PC-9 (cell line): ENCODE measurements at regions not wholly inside any gene's neighbourhood (a gene's known extent, or its start where the extent isn't known, plus 50 kb on each side); places are given as distances from the start of the nearest gene placed in this dataset.

Experiments
- BruUV-seq: library from RNA; stranded (reverse); fragments of 400-500 nt; replicated peaks from 2 replicates; lab custom pipeline; 2021; lab: Mats Ljungman, UMichigan
- CTCF ChIA-PET: fragments of 300-600 bp; sonication (Branson Sonifier 250); formaldehyde crosslinking; loops from one replicate; lab custom pipeline; 2022; ENCODE audit warnings: antibody characterized with exemption; lab: Charles Lee
- POLR2A ChIA-PET: fragments of 300-600 bp; sonication (Branson Sonifier 250); formaldehyde crosslinking; loops from one replicate; lab custom pipeline; 2022; ENCODE audit warnings: antibody characterized with exemption; ENCODE audit not compliant: unreplicated experiment; lab: Charles Lee
- DNase-seq, 2 experiments: peaks; one replicate each; pipeline versions ENCODE4 v3.0.0 to v3.0.0-alpha.2; 2015 to 2022; ENCODE audit warnings: mixed read lengths in 1 of 2
- H2AFZ ChIP-seq: fragments of 200-600 bp; sonication (generic); 2 replicates; pipeline ENCODE4 v1.8.1; 2017; ENCODE audit warnings: antibody characterized with exemption
- H3F3A ChIP-seq: fragments of 200-600 bp; sonication (generic); 2 replicates; pipeline ENCODE4 v1.8.1; 2017; ENCODE audit warnings: antibody characterized with exemption, mild to moderate bottlenecking, low read depth; ENCODE audit not compliant: insufficient read depth
- H3K27ac ChIP-seq: fragments of 200-600 bp; sonication (generic); 2 replicates; pipeline ENCODE4 v1.6.1; 2016; ENCODE audit warnings: mixed run types
- H3K27me3 ChIP-seq: fragments of 200-600 bp; sonication (generic); 2 replicates; pipeline ENCODE4 v1.6.1; 2016; ENCODE audit warnings: low read depth, mixed run types; ENCODE audit not compliant: insufficient read depth
- H3K36me3 ChIP-seq: fragments of 200-600 bp; sonication (generic); 2 replicates; pipeline ENCODE4 v1.6.1; 2016; ENCODE audit warnings: low read depth, mixed run types
- H3K4me1 ChIP-seq: fragments of 200-600 bp; sonication (generic); replicated peaks from 2 replicates; pipeline ENCODE4 v1.6.1; 2016; ENCODE audit warnings: mixed run types; ENCODE audit not compliant: insufficient read depth
- H3K4me2 ChIP-seq: fragments of 200-600 bp; sonication (generic); 2 replicates; pipeline ENCODE4 v1.6.1; 2017; ENCODE audit warnings: mixed run types
- H3K4me3 ChIP-seq: fragments of 200-600 bp; sonication (generic); 2 replicates; pipeline ENCODE4 v1.6.1; 2016; ENCODE audit warnings: mixed run types
- H3K79me2 ChIP-seq: fragments of 200-600 bp; sonication (generic); 2 replicates; pipeline ENCODE4 v1.6.1; 2017; ENCODE audit warnings: low read depth, mixed run types
- H3K9me2 ChIP-seq: fragments of 200-600 bp; sonication (generic); 2 replicates; pipeline ENCODE4 v1.8.1; 2017; ENCODE audit warnings: mild to moderate bottlenecking; ENCODE audit not compliant: insufficient read depth
- H3K9me3 ChIP-seq: fragments of 200-600 bp; sonication (generic); 2 replicates; pipeline ENCODE4 v1.8.1; 2016; ENCODE audit warnings: low read depth; ENCODE audit not compliant: insufficient read depth
- H4K20me1 ChIP-seq: fragments of 200-600 bp; sonication (generic); 2 replicates; pipeline ENCODE4 v1.8.1; 2017; ENCODE audit not compliant: insufficient read depth
- EZH2 ChIP-seq: fragments of 200-600 bp; sonication (generic); IDR thresholded peaks from 2 replicates; pipeline ENCODE4 v1.8.0; 2017; ENCODE audit warnings: antibody characterized with exemption, low read depth
- intact Hi-C: fragments of 100-400 bp; cut with micrococcal nuclease; formaldehyde crosslinking; loops from one replicate; pipeline ENCODE4 v1.10.0; 2022; ENCODE audit not compliant: unreplicated experiment
- TF ChIP-seq, protein P1 (sequence below): fragments of 200-600 bp; sonication (generic); conservative IDR thresholded peaks from 2 replicates; pipeline ENCODE4 v1.6.1; 2017; ENCODE audit warnings: mixed run types, antibody characterized with exemption, mild to moderate bottlenecking, moderate library complexity

GRCh38 chrX:42606591-42606990, 171.4 kb downstream of the PPP1R2C start:
- CTCF ChIA-PET: no interaction called here
- no peaks in the 10 kb centered on the region for H3K9me2 ChIP-seq
- DNase-seq: no peak
- TF ChIP-seq, protein P1, sequence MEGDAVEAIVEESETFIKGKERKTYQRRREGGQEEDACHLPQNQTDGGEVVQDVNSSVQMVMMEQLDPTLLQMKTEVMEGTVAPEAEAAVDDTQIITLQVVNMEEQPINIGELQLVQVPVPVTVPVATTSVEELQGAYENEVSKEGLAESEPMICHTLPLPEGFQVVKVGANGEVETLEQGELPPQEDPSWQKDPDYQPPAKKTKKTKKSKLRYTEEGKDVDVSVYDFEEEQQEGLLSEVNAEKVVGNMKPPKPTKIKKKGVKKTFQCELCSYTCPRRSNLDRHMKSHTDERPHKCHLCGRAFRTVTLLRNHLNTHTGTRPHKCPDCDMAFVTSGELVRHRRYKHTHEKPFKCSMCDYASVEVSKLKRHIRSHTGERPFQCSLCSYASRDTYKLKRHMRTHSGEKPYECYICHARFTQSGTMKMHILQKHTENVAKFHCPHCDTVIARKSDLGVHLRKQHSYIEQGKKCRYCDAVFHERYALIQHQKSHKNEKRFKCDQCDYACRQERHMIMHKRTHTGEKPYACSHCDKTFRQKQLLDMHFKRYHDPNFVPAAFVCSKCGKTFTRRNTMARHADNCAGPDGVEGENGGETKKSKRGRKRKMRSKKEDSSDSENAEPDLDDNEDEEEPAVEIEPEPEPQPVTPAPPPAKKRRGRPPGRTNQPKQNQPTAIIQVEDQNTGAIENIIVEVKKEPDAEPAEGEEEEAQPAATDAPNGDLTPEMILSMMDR: no peak
- TF ChIP-seq EZH2: no peak
- H3K27ac ChIP-seq: no peak overlapping the region
- H3K4me3 ChIP-seq: no peak overlapping the region
- no peaks in the 10 kb centered on the region for H3K79me2 ChIP-seq
- no peak overlapping the region for H3K4me2 ChIP-seq
- intact Hi-C loops: no loop called here
- no peaks in the 10 kb centered on the region for H4K20me1 ChIP-seq
- H3F3A ChIP-seq: no peaks in the 10 kb centered on the region
- H3K36me3 ChIP-seq: no peaks in the 10 kb centered on the region
- no TSS peak for BruUV-seq
- H3K9me3 ChIP-seq: no peaks in the 10 kb centered on the region
- H3K27me3 ChIP-seq: no peaks in the 10 kb centered on the region
- no peaks in the 10 kb centered on the region for H3K4me1 ChIP-seq
- no peak overlapping the region for H2AFZ ChIP-seq
- POLR2A ChIA-PET: no interaction called here

DNA sequence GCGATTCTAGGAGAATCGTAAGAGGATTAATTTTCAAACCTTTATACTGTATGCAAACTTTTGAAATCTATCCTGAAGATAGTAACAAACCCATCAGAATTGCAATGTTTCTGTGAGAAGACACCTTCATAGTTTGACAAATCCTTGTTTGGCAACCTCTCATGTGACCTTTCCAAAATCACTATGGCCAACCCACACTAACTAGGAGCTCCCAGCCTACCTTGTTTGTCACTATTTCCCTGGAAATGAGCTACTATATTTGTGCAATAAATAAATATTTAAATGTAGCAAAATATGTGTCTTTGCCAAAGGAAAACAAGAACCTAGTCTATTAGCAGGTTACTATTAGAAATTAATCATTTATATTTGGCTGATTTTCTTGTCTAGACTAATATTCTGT, 173.7 kb downstream of the PPP1R2C start:
- no peaks in the 10 kb centered on the region for H3K4me1 ChIP-seq
- H3F3A ChIP-seq: no peaks in the 10 kb centered on the region
- H3K27ac ChIP-seq: no peak overlapping the region
- H3K36me3 ChIP-seq: no peaks in the 10 kb centered on the region
- no peaks in the 10 kb centered on the region for H3K27me3 ChIP-seq
- no peaks in the 10 kb centered on the region for H3K79me2 ChIP-seq
- ChIA-PET POLR2A (no interaction called here), CTCF (no interaction called here)
- BruUV-seq: no TSS peak
- no peak overlapping the region for H2AFZ ChIP-seq
- no peaks in the 10 kb centered on the region for H3K9me2 ChIP-seq
- TF ChIP-seq EZH2: no peak
- TF ChIP-seq, protein P1: no peak
- H3K4me3 ChIP-seq: no peak overlapping the region
- H4K20me1 ChIP-seq: no peaks in the 10 kb centered on the region
- DNase-seq: no peak
- H3K9me3 ChIP-seq: no peaks in the 10 kb centered on the region
- no peak overlapping the region for H3K4me2 ChIP-seq
- intact Hi-C loops: no loop called here

GRCh38 chrX:42603016-42603415, 174.9 kb downstream of the PPP1R2C start:
- CTCF ChIA-PET: no interaction called here
- no TSS peak for BruUV-seq
- POLR2A ChIA-PET: no interaction called here
- no peaks in the 10 kb centered on the region for H3F3A ChIP-seq
- DNase-seq: no peak
- H3K9me2 ChIP-seq: no peaks in the 10 kb centered on the region
- H3K27me3 ChIP-seq: no peaks in the 10 kb centered on the region
- no peaks in the 10 kb centered on the region for H3K79me2 ChIP-seq
- H3K9me3 ChIP-seq: no peaks in the 10 kb centered on the region
- no peaks in the 10 kb centered on the region for H4K20me1 ChIP-seq
- no peaks in the 10 kb centered on the region for H3K36me3 ChIP-seq
- TF ChIP-seq, protein P1: no peak
- H3K4me1 ChIP-seq: no peaks in the 10 kb centered on the region
- H2AFZ ChIP-seq: no peak overlapping the region
- intact Hi-C loops: no loop called here
- H3K4me3 ChIP-seq: no peak overlapping the region
- H3K27ac ChIP-seq: no peak overlapping the region
- no peak overlapping the region for H3K4me2 ChIP-seq
